IMR-90 (cell line): ENCODE measurements at regions not wholly inside any gene's neighbourhood (a gene's known extent, or its start where the extent isn't known, plus 50 kb on each side); places are given as distances from the start of the nearest gene placed in this dataset.

Source experiments
- ATAC-seq: fragments of 200-7000 bp; cut with Tn5 transposase; 2 replicates; pipeline ENCODE4 v1.9.1; 2020; ENCODE audit warnings: low read depth, mild to moderate bottlenecking, moderate library complexity
- BruUV-seq: library from RNA; stranded (reverse); fragments of 400-500 nt; replicated peaks from 2 replicates; lab custom pipeline; 2021; lab: Mats Ljungman, UMichigan
- CTCF ChIA-PET: fragments of 300-600 bp; formaldehyde crosslinking; extraction: SDS; loops from one replicate; lab custom pipeline; 2021; ENCODE audit warnings: antibody characterized with exemption; lab: Yijun Ruan, JAX
- POLR2A ChIA-PET: fragments of 300-600 bp; sonication (Branson Sonifier 250); formaldehyde crosslinking; loops from one replicate; lab custom pipeline; 2022; ENCODE audit warnings: antibody characterized with exemption; ENCODE audit not compliant: unreplicated experiment; lab: Charles Lee
- DNase-seq: peaks from one replicate; pipeline ENCODE4 v3.0.0; 2013
- H2AFZ ChIP-seq: replicated peaks from 2 replicates; pipeline ENCODE3; 2013; ENCODE audit warnings: low read length, mild to moderate bottlenecking; ENCODE audit not compliant: poor library complexity
- H2AK5ac ChIP-seq: 2 replicates; pipeline ENCODE4 v1.6.1; 2013; ENCODE audit warnings: low read depth, low read length, inconsistent platforms
- H2AK9ac ChIP-seq: replicated peaks from 2 replicates; pipeline ENCODE3; 2013; ENCODE audit warnings: mild to moderate bottlenecking, low read depth, low read length, moderate library complexity; ENCODE audit not compliant: poor library complexity
- H2BK120ac ChIP-seq: 2 replicates; pipeline ENCODE4 v1.6.1; 2013; ENCODE audit warnings: low read depth, low read length, inconsistent platforms
- H2BK15ac ChIP-seq: 3 replicates; pipeline ENCODE4 v1.6.1; 2013; ENCODE audit warnings: low read depth, low read length, inconsistent platforms
- H2BK20ac ChIP-seq: 2 replicates; pipeline ENCODE4 v1.6.1; 2013; ENCODE audit warnings: low read depth, mild to moderate bottlenecking, inconsistent platforms, low read length, moderate library complexity
- H2BK5ac ChIP-seq: 2 replicates; pipeline ENCODE4 v1.6.1; 2013; ENCODE audit warnings: mild to moderate bottlenecking, low read depth, low read length, inconsistent platforms; ENCODE audit not compliant: poor library complexity, severe bottlenecking
- H3K14ac ChIP-seq: replicated peaks from 2 replicates; pipeline ENCODE4 v1.6.1; 2013; ENCODE audit warnings: low read depth, low read length, inconsistent platforms
- H3K18ac ChIP-seq: 2 replicates; pipeline ENCODE4 v1.6.1; 2013; ENCODE audit warnings: low read depth, low read length, control low read depth
- H3K23ac ChIP-seq: 2 replicates; pipeline ENCODE4 v1.6.1; 2013; ENCODE audit warnings: low read depth, low read length, inconsistent platforms
- H3K27ac ChIP-seq: 2 replicates; pipeline ENCODE4 v1.5.1; 2013; ENCODE audit warnings: mild to moderate bottlenecking, control low read depth, low read length; ENCODE audit not compliant: insufficient read depth
- H3K27me3 ChIP-seq: 2 replicates; pipeline ENCODE4 v1.6.1; 2013; ENCODE audit warnings: low read length; ENCODE audit not compliant: control insufficient read depth, insufficient read depth
- H3K36me3 ChIP-seq: 2 replicates; pipeline ENCODE4 v1.6.1; 2013; ENCODE audit warnings: low read length, mixed read lengths; ENCODE audit not compliant: control insufficient read depth, insufficient read depth
- H3K4ac ChIP-seq: 2 replicates; pipeline ENCODE4 v1.6.1; 2013; ENCODE audit warnings: low read depth, low read length, inconsistent platforms
- H3K4me1 ChIP-seq: 2 replicates; pipeline ENCODE4 v1.6.1; 2013; ENCODE audit warnings: low read length, mixed read lengths; ENCODE audit not compliant: control insufficient read depth, insufficient read depth
- H3K4me2 ChIP-seq: 2 replicates; pipeline ENCODE4 v1.6.1; 2013; ENCODE audit warnings: low read depth, mild to moderate bottlenecking, control low read depth, low read length, moderate library complexity
- H3K4me3 ChIP-seq: 2 replicates; pipeline ENCODE4 v1.5.1; 2013; ENCODE audit warnings: low read depth, mild to moderate bottlenecking, control low read depth, low read length, moderate library complexity; ENCODE audit not compliant: insufficient read depth
- H3K56ac ChIP-seq: 2 replicates; pipeline ENCODE4 v1.6.1; 2013; ENCODE audit warnings: low read length, inconsistent platforms; ENCODE audit not compliant: insufficient read depth; ENCODE audit errors: extremely low read depth
- H3K79me1 ChIP-seq, 2 experiments: 2 replicates each; pipeline ENCODE4 v1.6.1; 2013; ENCODE audit warnings: low read length in 2 of 2, inconsistent platforms in 1 of 2, low read depth in 1 of 2
- H3K9ac ChIP-seq: 2 replicates; pipeline ENCODE4 v1.6.1; 2013; ENCODE audit warnings: low read depth, low read length, control low read depth
- H3K9me1 ChIP-seq: 2 replicates; pipeline ENCODE4 v1.6.1; 2013; ENCODE audit warnings: low read length, inconsistent platforms; ENCODE audit not compliant: insufficient read depth
- H3K9me3 ChIP-seq: 2 replicates; pipeline ENCODE4 v1.6.1; 2013; ENCODE audit warnings: low read length; ENCODE audit not compliant: control insufficient read depth, insufficient read depth
- H4K20me1 ChIP-seq: 2 replicates; pipeline ENCODE4 v1.6.1; 2013; ENCODE audit warnings: low read length, inconsistent platforms; ENCODE audit not compliant: insufficient read depth
- H4K5ac ChIP-seq: 2 replicates; pipeline ENCODE4 v1.6.1; 2013; ENCODE audit warnings: mild to moderate bottlenecking, low read depth, low read length, control low read depth
- H4K8ac ChIP-seq, 2 experiments: 2 replicates each; pipeline ENCODE4 v1.6.1; 2013; ENCODE audit warnings: low read depth in 2 of 2, low read length in 2 of 2, control low read depth in 1 of 2, inconsistent platforms in 1 of 2
- H4K91ac ChIP-seq: 2 replicates; pipeline ENCODE4 v1.6.1; 2013; ENCODE audit warnings: low read depth, low read length, inconsistent platforms; ENCODE audit not compliant: insufficient read depth
- CEBPB ChIP-seq: IDR thresholded peaks from 2 replicates; pipeline ENCODE4 v1.6.1; 2012; ENCODE audit warnings: low read depth, low read length, improper control_type of control experiment
- ELK1 ChIP-seq: fragments of 150-350 bp; IDR thresholded peaks from 2 replicates; pipeline ENCODE4 v1.6.1; 2016; ENCODE audit warnings: low read depth, mild to moderate bottlenecking, low read length, moderate library complexity, borderline replicate concordance
- FOS ChIP-seq: fragments of 150-350 bp; IDR thresholded peaks from 2 replicates; pipeline ENCODE4 v1.6.1; 2016; ENCODE audit warnings: low read depth, low read length
- RCOR1 ChIP-seq: IDR thresholded peaks from 2 replicates; pipeline ENCODE4 v1.6.1; 2012; ENCODE audit warnings: mild to moderate bottlenecking, low read length, improper control_type of control experiment; ENCODE audit not compliant: insufficient replicate concordance
- SMC3 ChIP-seq: fragments of 150-350 bp; IDR thresholded peaks from 2 replicates; pipeline ENCODE4 v1.6.1; 2016; ENCODE audit warnings: low read depth, mild to moderate bottlenecking, antibody characterized with exemption, low read length, moderate library complexity
- USF2 ChIP-seq: fragments of 150-350 bp; IDR thresholded peaks from 2 replicates; pipeline ENCODE4 v1.6.1; 2017; ENCODE audit warnings: mild to moderate bottlenecking, antibody characterized with exemption, low read length, low read depth
- WGBS, 2 experiments: methylation state at CpG; one replicate each; pipeline versions ENCODE4 v1.1.5 to v1.1.7; 2013; ENCODE audit warnings: missing lambda C conversion rate in 2 of 2; ENCODE audit not compliant: insufficient read length in 1 of 2; ENCODE audit errors: extremely low coverage in 2 of 2; 5-methylcytosine and 5-hydroxymethylcytosine counted together
- dilution Hi-C: fragments of 300-500 bp; cut with HindIII; formaldehyde crosslinking; loops from one replicate; pipeline ENCODE4 v1.14.3; 2018; ENCODE audit warnings: low sequenced_read_pairs; ENCODE audit not compliant: unreplicated experiment
- in situ Hi-C: fragments of 300-500 bp; cut with MboI; formaldehyde crosslinking; loops from 3 replicates; pipeline ENCODE4 v1.14.3; 2019; ENCODE audit warnings: low sequenced_read_pairs, inconsistent platforms, mixed read lengths
- intact Hi-C: fragments of 100-400 bp; cut with micrococcal nuclease; formaldehyde crosslinking; loops from 2 replicates; pipeline ENCODE4 v1.10.0; 2022
- TF ChIP-seq, protein P1 (sequence below): conservative IDR thresholded peaks from 2 replicates; pipeline ENCODE4 v1.5.1; 2012; ENCODE audit warnings: mild to moderate bottlenecking, low read depth, low read length, improper control_type of control experiment

GRCh38 chr13:57073983-57074382, 66.7 kb upstream of the PRR20A start:
- H2AK5ac ChIP-seq: no peak overlapping the region
- no peak overlapping the region for H2BK120ac ChIP-seq
- H2BK20ac ChIP-seq: no peak overlapping the region
- no peak overlapping the region for H3K23ac ChIP-seq
- no peaks in the 10 kb centered on the region for H3K9me3 ChIP-seq
- no peak overlapping the region for H2BK15ac ChIP-seq
- in situ Hi-C loops (no loop called here), dilution Hi-C loops (no loop called here), intact Hi-C loops (no loop called here)
- no peaks in the 10 kb centered on the region for H3K9me1 ChIP-seq
- no peak for DNase-seq
- no peak overlapping the region for H3K4ac ChIP-seq
- no peaks in the 10 kb centered on the region for H3K79me1 ChIP-seq
- no peak for TF ChIP-seq ELK1
- TF ChIP-seq RCOR1: no peak
- TF ChIP-seq, protein P1, sequence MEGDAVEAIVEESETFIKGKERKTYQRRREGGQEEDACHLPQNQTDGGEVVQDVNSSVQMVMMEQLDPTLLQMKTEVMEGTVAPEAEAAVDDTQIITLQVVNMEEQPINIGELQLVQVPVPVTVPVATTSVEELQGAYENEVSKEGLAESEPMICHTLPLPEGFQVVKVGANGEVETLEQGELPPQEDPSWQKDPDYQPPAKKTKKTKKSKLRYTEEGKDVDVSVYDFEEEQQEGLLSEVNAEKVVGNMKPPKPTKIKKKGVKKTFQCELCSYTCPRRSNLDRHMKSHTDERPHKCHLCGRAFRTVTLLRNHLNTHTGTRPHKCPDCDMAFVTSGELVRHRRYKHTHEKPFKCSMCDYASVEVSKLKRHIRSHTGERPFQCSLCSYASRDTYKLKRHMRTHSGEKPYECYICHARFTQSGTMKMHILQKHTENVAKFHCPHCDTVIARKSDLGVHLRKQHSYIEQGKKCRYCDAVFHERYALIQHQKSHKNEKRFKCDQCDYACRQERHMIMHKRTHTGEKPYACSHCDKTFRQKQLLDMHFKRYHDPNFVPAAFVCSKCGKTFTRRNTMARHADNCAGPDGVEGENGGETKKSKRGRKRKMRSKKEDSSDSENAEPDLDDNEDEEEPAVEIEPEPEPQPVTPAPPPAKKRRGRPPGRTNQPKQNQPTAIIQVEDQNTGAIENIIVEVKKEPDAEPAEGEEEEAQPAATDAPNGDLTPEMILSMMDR: no peak
- no peak for TF ChIP-seq CEBPB
- no peak for TF ChIP-seq SMC3
- no peak for TF ChIP-seq FOS
- TF ChIP-seq USF2: no peak
- no peak overlapping the region for H3K56ac ChIP-seq
- no peak overlapping the region for H2BK5ac ChIP-seq
- H3K18ac ChIP-seq: no peak overlapping the region
- no peak overlapping the region for H2AFZ ChIP-seq
- H3K27me3 ChIP-seq: no peaks in the 10 kb centered on the region
- no peaks in the 10 kb centered on the region for H3K36me3 ChIP-seq
- no peak overlapping the region for H3K27ac ChIP-seq
- no peak overlapping the region for H3K9ac ChIP-seq
- H4K20me1 ChIP-seq: no peaks in the 10 kb centered on the region
- no peak overlapping the region for H3K4me3 ChIP-seq
- H4K91ac ChIP-seq: no peak overlapping the region
- no peak for ATAC-seq
- no peak overlapping the region for H4K5ac ChIP-seq
- no CpG with 5 or more reads among the region's 2 CpGs for WGBS, 2 experiments
- ChIA-PET CTCF (no interaction called here), POLR2A (no interaction called here)
- H3K4me2 ChIP-seq: no peak overlapping the region
- no peak overlapping the region for H3K14ac ChIP-seq
- no TSS peak for BruUV-seq
- no peak overlapping the region for H2AK9ac ChIP-seq
- no peak overlapping the region for H4K8ac ChIP-seq
- no peaks in the 10 kb centered on the region for H3K4me1 ChIP-seq
